C1 segment of cervical spinal cord (tissue), 14 donors: ENCODE measurements at regions not wholly inside any gene's neighbourhood (a gene's known extent, or its start where the extent isn't known, plus 50 kb on each side); places are given as distances from the start of the nearest gene placed in this dataset.

Experiments used
- DNase-seq, 14 donors: peaks; one replicate each; lab custom pipeline; 2025; lab: John Stamatoyannopoulos, UW

DNA sequence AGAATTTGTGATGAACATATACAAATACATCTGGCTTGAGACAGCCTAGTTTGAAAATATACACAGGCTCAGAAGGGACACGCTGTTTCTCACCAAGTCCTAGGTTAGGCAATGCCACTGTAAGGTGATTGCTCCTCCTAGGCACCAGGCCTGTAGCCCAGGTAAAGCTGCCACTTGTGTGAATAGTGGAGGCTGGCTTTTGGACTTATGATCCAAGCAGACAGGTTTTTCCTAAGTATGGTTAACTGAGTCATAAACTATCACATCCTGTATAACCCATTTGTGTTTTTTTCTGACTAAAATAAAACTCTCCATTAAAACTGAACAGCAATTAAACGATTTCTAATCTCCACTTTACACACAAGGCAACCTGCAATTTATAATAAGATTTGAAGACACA lies 81.0 kb downstream of the SEMA4F start:
- DNase-seq = no peak

DNA sequence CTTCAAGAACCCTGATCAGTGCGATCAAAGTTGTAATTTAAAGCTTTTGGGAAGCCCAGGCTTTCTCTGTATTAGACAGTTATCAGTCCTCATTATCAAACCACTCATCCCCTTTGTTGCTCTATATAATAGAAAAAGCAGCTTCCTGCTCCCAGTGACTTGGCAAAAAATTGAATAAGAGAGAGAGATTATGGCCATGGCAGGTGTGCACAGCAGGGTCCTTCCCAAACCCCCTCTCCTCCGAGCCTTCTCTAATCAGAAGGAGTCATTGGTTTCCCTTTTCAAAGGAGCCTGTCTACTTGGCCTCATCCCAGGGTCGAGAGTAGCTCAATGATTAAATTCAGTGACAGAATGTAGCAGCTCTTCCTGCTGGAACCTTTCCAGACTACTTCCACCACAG lies 81.5 kb downstream of the SEMA4F start:
- no peak for DNase-seq

DNA sequence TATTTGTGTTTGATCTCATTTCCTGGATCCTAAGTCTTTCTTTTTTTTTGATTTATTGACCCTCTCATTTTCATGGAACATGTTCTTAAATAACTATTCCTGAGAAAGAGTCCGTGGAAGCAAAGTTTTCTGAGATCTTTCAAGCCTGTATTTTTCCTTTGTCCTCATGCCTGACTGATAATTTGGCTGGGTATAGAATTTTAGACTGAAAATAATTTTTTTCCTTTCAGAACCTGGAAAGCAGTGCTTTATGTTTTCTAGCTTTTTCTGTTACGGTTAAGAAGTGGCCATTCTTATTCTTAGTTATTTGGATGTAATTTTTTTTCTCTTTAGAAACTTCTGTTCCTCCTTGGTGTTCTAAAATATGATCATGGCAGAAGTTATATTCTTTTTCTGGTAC lies 82.5 kb downstream of the SEMA4F start:
- DNase-seq = no peak

DNA sequence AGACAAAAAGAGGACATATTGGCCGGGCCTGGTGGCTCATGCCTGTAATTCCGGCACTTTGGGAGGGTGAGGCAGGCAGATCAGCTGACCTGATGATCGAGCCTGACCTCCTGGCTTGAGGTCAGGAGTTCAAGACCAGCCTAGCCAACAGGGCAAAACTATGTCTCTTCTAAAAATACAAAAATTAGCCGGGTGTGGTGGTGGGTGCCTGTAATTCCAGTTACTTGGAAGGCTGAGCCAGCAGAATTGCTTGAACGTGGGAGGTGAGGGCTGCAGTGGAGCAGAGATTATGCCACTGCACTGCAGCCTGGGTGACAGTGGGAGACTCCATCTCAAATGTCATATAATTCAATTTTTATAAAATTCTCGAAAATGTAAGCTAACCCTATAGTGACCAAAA lies 84.5 kb downstream of the SEMA4F start:
- DNase-seq = no peak

DNA sequence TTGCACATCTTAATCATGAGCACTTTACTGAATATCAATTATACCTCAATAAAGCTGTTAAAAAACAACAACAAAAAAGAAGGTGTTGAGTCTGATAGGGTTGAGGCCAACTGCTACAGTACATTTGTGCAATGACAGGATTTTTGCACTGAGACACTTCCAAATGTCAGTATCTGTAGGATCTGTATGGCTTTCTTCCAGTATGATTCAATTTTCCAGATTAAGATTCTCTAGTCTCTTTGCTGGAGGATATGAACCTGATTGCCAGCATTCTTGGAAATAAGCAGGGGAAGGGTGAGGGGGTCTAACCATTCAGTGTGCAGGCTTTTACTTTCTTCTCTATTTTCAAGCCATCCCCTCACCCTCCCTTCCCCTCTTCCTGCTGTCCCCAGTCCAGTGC lies 85.1 kb downstream of the SEMA4F start:
- no peak for DNase-seq

DNA sequence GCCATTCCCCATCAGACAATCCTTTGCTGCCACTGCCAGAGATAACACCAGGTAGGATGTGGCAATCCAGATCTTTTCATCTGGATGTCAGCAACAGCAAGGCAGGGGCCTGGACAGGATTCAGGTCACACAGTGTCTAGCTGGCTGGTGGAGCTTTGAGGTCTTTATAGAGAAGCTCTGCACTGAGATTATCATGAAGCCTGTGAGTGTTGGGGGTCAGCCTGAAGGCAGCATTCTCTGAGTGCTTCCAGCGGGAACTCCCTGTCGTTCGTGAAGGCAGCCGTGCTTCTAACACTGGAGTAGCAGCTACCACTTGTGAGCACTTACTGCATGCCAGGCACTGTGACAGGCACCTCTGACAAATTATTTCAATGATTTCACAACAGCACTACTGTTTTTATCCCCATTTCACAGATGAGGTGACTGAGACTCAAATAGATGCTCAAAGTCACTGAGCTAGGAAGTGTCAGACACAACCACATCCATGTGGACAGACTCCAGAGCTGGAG lies 85.7 kb downstream of the SEMA4F start:
- no peak for DNase-seq

DNA sequence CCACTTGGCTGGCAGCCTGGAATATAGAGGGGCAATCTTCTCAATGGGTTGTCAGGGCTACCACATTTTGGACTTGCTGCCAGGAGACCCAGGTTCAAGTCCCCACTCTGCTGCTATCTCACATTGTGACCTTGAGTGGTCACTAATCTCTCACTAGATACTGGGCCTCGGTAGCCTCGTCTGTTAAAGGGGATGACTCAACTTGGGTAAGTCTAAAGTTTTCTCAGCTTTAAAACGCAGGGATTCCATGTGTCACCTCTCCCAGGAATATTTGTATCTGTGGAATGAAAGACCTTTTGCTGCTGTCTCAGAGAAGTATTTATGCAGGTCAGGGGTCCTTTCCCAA lies 86.3 kb downstream of the SEMA4F start:
- DNase-seq = no peak

DNA sequence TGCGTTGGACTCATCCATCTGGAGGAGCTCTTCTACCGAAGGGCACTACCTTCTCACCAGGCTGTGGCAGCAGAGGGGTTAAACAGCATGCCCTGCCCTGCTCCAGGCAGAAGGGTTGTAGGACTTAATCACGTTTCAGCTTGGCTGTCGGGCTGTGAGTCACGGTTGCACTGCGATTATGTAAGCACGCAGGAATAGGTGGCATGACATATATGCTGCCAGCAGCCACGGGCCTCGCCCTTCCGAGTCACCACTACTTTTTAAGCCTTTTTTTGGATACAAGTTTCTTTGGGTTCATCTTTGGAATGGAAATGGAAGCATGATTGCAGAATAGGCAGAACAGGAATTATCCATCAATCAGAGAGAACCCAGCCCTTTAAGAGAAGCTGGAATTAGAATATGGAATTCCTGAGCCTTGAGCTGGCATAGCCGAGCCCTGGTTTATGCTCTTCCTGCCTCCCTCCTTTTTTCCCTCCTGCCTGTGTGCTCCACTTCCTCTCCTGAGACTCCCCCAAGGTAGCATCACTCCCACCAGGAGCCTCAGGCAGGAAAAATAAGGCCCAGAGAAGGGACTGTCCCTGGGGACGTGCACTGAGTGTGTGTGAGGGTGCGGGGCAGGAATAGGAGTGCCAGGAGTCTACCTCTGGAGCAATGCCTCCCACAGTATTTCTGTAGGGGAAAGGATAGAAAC lies 86.8 kb downstream of the SEMA4F start:
- DNase-seq = no peak

DNA sequence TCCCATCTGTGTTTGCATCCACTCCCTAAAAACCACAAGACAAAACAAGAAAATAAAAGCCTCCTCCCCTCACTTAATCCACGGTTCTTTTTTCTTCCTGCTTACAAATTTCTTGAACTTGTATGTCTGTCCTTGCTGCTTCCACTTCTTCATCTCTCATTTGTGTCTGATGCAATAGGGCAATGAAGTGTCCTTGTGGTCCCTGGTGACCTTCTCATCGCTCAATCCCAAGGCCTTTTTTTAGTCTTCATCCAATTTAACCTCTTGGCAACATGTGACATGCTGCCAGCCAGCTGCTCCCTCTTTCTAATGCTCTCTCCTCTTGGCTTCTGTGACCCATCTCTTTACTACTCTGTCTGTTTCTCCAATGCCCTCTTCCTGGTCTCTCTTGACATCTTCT lies 87.6 kb downstream of the SEMA4F start:
- no peak for DNase-seq

DNA sequence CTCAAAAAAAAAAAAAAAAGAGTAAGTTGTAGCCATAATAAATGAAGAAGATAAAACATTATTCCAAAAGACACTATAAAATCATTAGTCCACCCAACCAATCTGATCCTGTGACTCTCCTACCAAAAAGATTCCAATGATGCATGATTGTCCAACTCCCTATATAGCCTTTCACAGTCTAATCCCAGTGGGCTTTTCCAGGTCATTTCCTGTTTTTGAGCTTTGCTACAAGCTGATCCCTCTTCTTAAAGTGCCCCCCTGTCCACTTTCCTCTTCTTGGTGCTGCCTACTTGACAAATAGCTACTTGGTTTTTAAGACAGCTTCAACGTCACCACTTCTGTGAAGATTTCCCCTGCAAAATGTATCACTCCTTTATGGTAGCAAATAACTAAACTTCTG lies 88.4 kb downstream of the SEMA4F start:
- DNase-seq = no peak

DNA sequence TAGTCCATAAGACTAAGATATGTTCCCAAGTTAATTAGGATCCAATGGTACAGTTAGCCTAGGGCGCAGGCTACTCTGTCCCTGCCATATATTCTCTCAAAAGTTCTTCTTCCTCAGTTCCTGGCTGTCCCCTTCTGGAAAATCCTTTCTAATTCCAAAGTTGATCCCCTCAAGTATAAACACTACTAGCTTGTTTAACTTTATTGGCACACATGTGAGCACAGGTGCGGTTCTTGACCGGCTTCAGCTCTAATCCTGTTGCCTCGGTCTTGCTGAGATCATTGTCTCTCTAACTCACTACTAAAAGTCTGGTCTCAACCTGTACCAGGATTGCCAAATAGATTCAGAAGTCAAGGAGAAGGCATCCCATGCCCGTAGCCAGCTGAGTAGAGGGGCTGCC lies 89.0 kb downstream of the SEMA4F start:
- no peak for DNase-seq

DNA sequence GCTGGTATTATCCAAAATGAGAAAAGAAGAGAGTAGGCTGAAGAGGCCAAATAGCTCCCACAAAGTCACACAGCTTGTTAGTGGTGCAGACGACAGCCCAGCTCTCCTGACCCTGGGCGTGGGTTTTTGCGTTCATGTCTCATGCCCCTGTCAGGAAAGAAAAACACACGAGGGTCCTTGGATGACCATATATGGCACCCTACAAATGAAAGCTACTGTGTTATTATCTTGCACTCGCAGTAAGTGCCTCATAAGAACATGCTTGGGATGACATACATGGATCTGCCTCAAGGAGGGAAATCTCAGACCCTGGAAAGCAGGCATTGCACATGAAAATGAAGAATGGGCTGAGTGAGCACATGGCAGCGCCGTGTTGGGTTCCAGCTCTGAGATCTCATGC lies 89.7 kb downstream of the SEMA4F start:
- DNase-seq = no peak

DNA sequence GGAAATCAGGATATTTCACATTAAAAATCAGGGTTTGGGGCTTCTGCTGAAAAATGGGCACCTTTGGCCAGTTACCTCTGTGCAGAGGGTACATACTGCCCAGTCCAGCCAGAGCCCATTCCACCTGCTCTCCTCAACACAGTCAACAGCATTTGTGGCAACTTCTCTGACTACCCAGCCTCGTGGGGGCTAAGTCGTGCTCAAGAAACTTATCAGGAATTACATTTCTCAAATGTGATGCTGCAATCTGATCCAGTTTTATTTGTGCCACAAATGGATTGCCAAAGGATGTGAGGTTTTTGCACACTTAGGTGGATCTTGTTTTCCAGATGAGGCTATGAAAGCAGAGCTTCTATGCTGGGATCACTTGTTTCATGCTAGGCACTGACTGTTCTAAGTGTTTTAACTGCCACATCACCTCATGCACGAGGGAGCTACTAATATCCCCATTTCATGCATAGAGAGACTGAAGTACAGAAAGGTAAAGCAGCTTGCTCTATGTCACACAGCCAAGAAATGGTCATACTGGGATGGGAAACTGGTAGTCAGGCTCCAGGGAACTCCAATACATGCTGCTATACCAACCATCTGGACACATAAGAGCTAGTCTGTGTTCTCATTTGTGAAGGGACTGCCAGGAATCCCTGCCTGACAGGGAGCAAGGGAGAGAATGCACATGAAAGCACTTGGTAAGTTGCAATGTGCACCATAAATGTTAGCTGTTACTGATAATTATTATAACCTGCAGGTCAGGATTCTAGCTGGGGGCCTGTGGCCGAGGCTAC lies 89.0 kb upstream of the HK2 start:
- DNase-seq = no peak

DNA sequence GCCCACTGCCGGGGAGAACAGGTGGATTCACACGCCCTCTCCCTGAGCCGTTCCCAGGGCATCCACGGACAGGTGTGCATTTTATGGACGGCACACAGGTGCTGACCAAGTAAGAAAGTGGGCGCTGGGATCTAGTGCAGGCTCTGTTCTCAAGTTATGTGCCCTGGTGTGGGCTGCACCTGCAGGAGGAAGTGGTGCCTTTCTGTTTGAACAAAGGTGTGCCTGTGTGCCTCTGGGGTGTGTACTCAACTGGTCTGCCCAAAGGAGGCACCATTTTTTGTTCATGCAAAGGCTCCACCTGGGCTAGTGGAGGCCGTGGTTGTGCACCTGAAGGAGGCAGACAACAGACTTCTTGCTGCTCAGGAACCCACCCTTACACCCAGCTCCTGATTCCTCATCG lies 88.2 kb upstream of the HK2 start:
- no peak for DNase-seq

DNA sequence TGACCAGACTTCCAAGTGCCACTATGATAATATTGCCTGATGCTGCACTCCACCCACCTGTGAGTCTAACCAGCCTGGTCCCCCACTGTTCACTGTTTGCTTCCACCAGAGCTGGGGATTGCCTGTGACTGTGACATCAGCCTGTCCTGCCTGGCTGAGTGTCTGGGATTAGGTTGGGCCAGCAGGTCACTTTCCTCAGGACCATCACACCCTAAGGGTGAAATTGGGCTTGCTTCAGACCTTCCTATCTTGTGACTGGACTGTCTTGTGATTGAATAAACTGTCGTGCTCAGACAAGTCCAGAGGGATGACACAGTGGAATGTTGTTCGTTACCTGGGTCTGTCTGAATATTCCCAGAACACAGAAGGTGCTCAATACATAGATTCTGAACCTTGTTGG lies 87.4 kb upstream of the HK2 start:
- DNase-seq = no peak

DNA sequence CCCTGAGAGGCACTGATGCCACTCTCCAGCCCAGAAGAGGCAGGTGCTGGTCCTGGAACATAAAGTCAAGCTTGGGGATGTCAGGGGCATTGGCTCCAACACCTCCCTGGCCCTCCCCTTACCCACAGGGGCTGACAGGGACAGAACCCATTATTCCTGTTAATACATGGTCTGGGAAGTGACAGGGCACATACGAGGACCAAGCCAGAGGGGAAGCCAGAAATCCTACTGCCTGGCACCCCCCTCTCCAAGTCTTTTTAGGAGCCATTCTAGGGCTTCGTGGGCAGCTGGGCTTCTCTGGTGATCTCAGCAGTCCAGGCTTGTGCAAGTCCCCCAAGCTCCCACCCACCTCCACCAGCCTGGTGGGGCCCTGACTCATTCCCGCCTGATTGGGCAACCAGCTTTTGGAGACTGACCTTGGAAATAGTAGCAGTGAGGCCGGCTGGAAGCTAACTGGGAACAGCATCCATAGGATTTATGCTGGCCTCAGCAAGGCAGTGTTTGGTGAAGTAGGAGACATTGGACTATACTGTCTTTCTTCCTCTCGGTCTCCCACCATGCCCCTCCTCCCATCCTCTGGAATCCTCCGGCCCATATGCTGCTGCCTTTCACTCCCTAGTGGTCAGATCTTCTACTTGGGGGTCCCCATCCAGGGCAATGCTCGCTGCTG lies 86.4 kb upstream of the HK2 start:
- DNase-seq = no peak

DNA sequence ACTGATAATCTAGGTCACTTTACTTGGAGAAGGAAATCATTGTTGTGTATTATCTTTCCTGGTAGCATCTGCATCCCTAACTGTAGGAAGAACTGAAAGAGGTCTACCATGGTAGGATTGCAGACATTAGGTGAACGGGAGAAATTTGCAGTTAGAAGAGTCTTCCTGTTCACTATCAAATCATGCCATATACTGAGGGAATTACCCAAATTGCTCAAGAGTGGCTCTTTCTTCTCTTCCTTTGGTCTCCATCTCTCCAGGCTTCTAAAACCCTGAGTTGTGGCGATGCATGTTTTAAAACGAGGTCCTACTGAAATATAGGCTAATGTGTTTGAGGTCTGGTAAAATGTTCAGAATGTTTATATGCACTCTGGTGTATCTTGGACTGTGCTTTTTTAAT lies 85.3 kb upstream of the HK2 start:
- no peak for DNase-seq

DNA sequence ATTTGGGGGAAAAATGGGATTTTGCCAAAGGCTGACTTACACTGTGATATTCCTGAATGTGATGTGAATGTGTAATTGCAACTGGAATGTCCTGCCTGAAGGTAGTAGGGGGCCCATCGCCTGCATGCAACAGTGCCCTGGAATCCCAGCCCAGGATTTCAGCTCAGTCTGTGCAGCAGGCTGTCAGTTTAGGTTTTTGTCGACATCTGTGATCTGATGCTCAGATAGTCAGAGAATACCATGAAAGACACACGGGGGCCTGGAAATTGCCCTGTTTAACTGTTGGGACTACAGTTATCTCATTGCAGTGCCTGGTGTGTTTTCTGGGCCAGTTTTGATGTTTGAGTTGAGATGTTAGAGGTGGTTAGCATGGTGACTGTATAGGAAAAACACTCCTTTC lies 84.5 kb upstream of the HK2 start:
- DNase-seq = no peak

DNA sequence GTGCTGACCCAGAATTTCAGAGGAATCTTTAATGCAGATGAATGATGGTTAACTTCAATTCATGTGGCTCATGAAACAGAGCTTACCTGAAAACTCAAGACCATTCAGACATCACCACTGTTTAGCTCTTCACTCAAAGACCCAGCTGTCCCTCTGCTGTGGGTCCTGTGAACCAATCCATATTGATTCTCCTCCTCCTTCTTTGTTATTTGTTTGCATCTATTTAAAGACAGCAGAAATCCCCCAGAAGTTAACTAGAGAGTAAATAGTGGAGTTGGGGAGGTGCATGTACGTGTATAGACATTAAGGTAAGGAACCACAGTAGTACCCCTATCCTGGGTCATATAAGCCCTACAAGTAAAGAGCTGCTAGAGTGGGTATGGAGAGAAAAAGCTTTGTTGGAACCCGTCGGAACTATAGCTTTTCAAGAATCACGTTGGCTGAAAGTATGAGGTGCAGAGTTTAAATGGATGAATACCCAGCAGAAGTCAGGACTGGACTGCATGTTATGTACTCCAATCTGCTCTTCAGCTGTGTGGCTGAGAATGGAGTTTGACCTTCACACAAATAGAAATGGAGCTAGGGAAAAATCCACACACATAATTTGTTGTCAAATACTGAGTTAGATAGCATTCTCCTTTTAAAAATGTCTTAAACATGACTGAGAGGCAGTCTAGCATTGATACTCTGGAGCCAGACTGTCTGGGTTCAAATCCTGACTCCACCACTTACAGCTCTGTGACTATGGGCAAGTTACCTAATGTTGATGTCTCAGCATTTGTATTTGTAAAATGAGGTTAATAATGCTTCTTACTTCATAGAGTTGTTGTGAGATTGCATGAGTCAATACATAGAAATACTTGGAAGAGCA lies 81.7 kb upstream of the HK2 start:
- DNase-seq = no peak

DNA sequence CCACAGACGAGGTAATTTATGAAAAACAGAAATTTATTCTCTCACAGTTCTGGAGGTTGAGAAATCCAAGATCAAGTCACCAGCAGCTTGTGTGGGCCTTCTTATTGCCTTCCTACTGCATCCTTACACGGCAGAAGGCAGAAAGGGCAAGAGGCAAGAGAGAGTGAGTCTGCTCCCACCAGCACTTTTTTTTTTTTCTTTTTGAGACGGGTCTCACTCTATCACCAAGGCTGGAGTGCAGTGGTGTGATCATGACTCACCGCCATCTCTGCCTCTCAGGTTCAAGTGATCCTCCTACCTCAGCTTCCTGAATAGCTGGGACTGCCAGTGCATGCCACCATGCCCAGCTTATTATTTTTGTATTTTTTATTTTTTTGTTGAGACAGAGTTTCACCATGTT lies 78.5 kb upstream of the HK2 start:
- DNase-seq = no peak

DNA sequence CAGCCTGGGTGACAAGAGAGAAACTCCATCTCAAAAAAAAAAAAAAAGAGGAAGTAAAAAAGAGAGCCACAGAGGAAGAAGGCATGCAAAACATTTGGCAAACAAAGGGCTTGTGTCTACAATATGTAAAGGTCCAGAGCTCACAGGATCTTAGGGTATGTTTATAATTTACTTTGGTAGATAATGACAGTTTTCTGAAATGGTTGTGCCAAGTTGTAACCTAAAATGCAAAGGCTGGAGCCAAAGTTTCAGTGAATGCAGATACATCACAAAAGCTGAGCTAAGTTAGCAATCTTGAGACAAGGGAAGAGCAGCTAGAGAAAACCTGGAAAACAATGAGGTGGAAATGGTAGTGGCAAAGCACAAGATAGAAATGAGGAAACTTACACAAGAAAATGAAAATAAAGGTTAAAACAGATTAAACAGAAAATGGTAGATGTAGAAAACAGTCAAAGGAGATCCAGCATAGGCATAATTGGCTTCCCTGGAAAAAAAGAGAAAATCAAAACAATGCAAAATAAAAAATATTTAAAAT lies 77.5 kb upstream of the HK2 start:
- no peak for DNase-seq

DNA sequence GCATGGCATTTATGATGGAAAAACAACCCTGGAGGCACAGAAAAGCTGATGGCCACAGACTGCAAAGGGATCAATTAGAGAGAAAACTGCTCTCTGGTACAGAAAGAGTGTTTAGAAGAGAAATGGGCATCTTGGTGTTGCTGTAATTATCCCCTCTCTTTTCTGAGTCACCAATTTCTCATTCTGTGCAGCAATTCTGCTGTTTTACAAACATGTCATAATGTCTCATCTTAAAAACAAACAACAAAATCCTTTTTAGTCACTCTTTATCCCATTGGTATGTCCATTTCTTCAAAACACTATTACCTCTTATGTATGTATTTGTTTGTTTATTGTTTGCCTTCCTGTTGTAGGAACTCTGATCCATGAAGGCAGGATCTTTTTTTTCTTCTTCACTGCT lies 73.9 kb upstream of the HK2 start:
- DNase-seq = no peak
